ENCODE measurements at regions not wholly inside any gene's neighbourhood (a gene's known extent, or its start where the extent isn't known, plus 50 kb on each side); places are given as distances from the start of the nearest gene placed in this dataset.

DNA sequence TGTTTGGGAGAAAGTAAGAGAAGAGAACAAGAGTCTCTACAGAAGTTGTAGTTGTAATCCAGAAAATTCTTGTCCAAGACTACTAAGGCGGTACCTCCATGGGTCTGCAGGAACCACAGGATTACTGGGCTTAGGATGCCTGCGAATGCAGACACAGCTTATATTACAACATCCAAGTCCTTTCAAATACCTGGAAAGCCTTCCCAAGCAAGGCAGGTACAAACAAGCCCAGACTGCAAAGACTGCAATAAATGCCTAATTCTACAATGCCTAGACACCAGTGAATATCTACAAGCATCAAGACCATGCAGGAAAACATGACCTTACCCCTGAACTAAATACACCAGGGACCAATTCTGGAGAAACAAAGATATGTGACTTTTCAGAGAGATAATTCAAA is 178.2 kb downstream of the ARL4A start:
- Histone ChIP-seq H3K9me3 (ENCODE audit: low read depth) (no peaks in the 10 kb centered on the region), H2AFZ (no peak overlapping the region), H3K9me2 (ENCODE audit: insufficient read depth) (no peaks in the 10 kb centered on the region), H3K27me3 (replicated peaks; ENCODE audit: insufficient read depth) (no peaks in the 10 kb centered on the region), H3F3A (ENCODE audit: insufficient read depth) (no peaks in the 10 kb centered on the region), H3K4me3 (no peak overlapping the region), H3K4me2 (ENCODE audit: unreplicated experiment) (no peak overlapping the region), H3K79me2 (ENCODE audit: insufficient read depth) (no peaks in the 10 kb centered on the region), H3K9ac (no peak overlapping the region), H4K20me1 (ENCODE audit: insufficient read depth) (no peaks in the 10 kb centered on the region), H3K36me3 (ENCODE audit: low read depth) (no peaks in the 10 kb centered on the region), H3K4me1 (ENCODE audit: insufficient read depth) (no peaks in the 10 kb centered on the region), H3K27ac (no peak overlapping the region)
- in situ Hi-C loops (cut with MboI), result no loop called here
- TF ChIP-seq EZH2phosphoT487 (IDR thresholded peaks at IDR 0.05; ENCODE audit: insufficient read depth, low read depth) (no peak), EZH2 (IDR thresholded peaks at IDR 0.05; ENCODE audit: insufficient read depth, poor library complexity, severe bottlenecking) (no peak)
- no peak for DNase-seq
- WGBS, 2 experiments (ENCODE audit: low coverage in 1 of 2, low lambda C conversion rate in 2 of 2, missing lambda C conversion rate in 2 of 2), result 63 to 85% methylated on average over 2 of the region's 2 CpGs

GRCh38 chr7:12866207-12866606 is 178.8 kb downstream of the ARL4A start:
- Histone ChIP-seq H3K36me3 (ENCODE audit: low read depth) (no peaks in the 10 kb centered on the region), H3K4me2 (ENCODE audit: unreplicated experiment) (no peak overlapping the region), H3F3A (ENCODE audit: insufficient read depth) (no peaks in the 10 kb centered on the region), H3K4me1 (ENCODE audit: insufficient read depth) (no peaks in the 10 kb centered on the region), H3K9ac (no peak overlapping the region), H3K27me3 (replicated peaks; ENCODE audit: insufficient read depth) (no peaks in the 10 kb centered on the region), H3K9me2 (ENCODE audit: insufficient read depth) (no peaks in the 10 kb centered on the region), H3K27ac (no peak overlapping the region), H4K20me1 (ENCODE audit: insufficient read depth) (no peaks in the 10 kb centered on the region), H3K9me3 (ENCODE audit: low read depth) (no peaks in the 10 kb centered on the region), H3K4me3 (no peak overlapping the region), H2AFZ (no peak overlapping the region), H3K79me2 (ENCODE audit: insufficient read depth) (no peaks in the 10 kb centered on the region)
- DNase-seq, result no peak
- TF ChIP-seq EZH2phosphoT487 (IDR thresholded peaks at IDR 0.05; ENCODE audit: insufficient read depth, low read depth) (no peak), EZH2 (IDR thresholded peaks at IDR 0.05; ENCODE audit: insufficient read depth, poor library complexity, severe bottlenecking) (no peak)
- in situ Hi-C loops (cut with MboI), result no loop called here
- 38 to 41% methylated on average over 4 of the region's 4 CpGs for WGBS, 2 experiments (ENCODE audit: low coverage in 1 of 2, low lambda C conversion rate in 2 of 2, missing lambda C conversion rate in 2 of 2)

DNA sequence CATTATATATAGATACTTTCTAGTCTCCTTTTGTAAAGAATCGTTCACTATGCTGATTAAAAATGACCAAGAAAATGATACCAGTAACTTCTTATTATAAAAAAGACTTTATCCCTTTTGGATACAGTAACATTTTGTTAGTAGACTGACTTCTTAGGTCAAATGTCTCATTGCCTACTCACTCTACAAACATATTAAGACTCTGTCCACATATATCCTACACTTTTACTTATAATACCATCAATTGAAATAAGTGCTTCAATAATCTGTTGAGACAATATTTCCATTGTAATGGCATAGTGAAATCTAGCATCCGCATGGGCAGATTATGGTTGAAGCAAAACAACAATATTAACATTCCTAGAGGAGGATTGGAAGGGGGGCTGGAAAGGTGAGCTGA is 180.6 kb downstream of the ARL4A start:
- H3K27me3 ChIP-seq (replicated peaks; ENCODE audit: insufficient read depth), result no peaks in the 10 kb centered on the region
- H2AFZ ChIP-seq, result no peak overlapping the region
- in situ Hi-C loops (cut with MboI), result no loop called here
- H3K36me3 ChIP-seq (ENCODE audit: low read depth), result no peaks in the 10 kb centered on the region
- H4K20me1 ChIP-seq (ENCODE audit: insufficient read depth), result no peaks in the 10 kb centered on the region
- H3K4me1 ChIP-seq (ENCODE audit: insufficient read depth), result no peaks in the 10 kb centered on the region
- no peak overlapping the region for H3K27ac ChIP-seq
- H3K9me2 ChIP-seq (ENCODE audit: insufficient read depth), result no peaks in the 10 kb centered on the region
- no peak overlapping the region for H3K4me3 ChIP-seq
- H3K9me3 ChIP-seq (ENCODE audit: low read depth), result no peaks in the 10 kb centered on the region
- 68 to 69% methylated on average over 2 of the region's 2 CpGs for WGBS, 2 experiments (ENCODE audit: low coverage in 1 of 2, low lambda C conversion rate in 2 of 2, missing lambda C conversion rate in 2 of 2)
- no peak for DNase-seq
- no peak overlapping the region for H3K9ac ChIP-seq
- H3F3A ChIP-seq (ENCODE audit: insufficient read depth), result no peaks in the 10 kb centered on the region
- no peak for TF ChIP-seq EZH2phosphoT487 (IDR thresholded peaks at IDR 0.05; ENCODE audit: insufficient read depth, low read depth)
- TF ChIP-seq EZH2 (IDR thresholded peaks at IDR 0.05; ENCODE audit: insufficient read depth, poor library complexity, severe bottlenecking), result no peak
- H3K79me2 ChIP-seq (ENCODE audit: insufficient read depth), result no peaks in the 10 kb centered on the region
- H3K4me2 ChIP-seq (ENCODE audit: unreplicated experiment), result no peak overlapping the region

GRCh38 chr7:12870219-12870618 is 182.8 kb downstream of the ARL4A start:
- no peak overlapping the region for H2AFZ ChIP-seq
- no peaks in the 10 kb centered on the region for H3K9me2 ChIP-seq (ENCODE audit: insufficient read depth)
- no peak overlapping the region for H3K4me2 ChIP-seq (ENCODE audit: unreplicated experiment)
- H3K27ac ChIP-seq, result no peak overlapping the region
- DNase-seq, result no peak
- H3K4me1 ChIP-seq (ENCODE audit: insufficient read depth), result no peaks in the 10 kb centered on the region
- H3K79me2 ChIP-seq (ENCODE audit: insufficient read depth), result no peaks in the 10 kb centered on the region
- no peak overlapping the region for H3K4me3 ChIP-seq
- H3K9ac ChIP-seq, result no peak overlapping the region
- in situ Hi-C loops (cut with MboI), result no loop called here
- H4K20me1 ChIP-seq (ENCODE audit: insufficient read depth), result no peaks in the 10 kb centered on the region
- H3K27me3 ChIP-seq (replicated peaks; ENCODE audit: insufficient read depth), result no peaks in the 10 kb centered on the region
- no peaks in the 10 kb centered on the region for H3K36me3 ChIP-seq (ENCODE audit: low read depth)
- no peaks in the 10 kb centered on the region for H3F3A ChIP-seq (ENCODE audit: insufficient read depth)
- 53 to 65% methylated on average over 1 of the region's 1 CpG for WGBS, 2 experiments (ENCODE audit: low coverage in 1 of 2, low lambda C conversion rate in 2 of 2, missing lambda C conversion rate in 2 of 2)
- TF ChIP-seq EZH2 (IDR thresholded peaks at IDR 0.05; ENCODE audit: insufficient read depth, poor library complexity, severe bottlenecking), result no peak
- no peak for TF ChIP-seq EZH2phosphoT487 (IDR thresholded peaks at IDR 0.05; ENCODE audit: insufficient read depth, low read depth)
- H3K9me3 ChIP-seq (ENCODE audit: low read depth), result no peaks in the 10 kb centered on the region

- Histone ChIP-seq H3K79me2 (ENCODE audit: insufficient read depth) (no peaks in the 10 kb centered on the region), H3F3A (ENCODE audit: insufficient read depth) (no peaks in the 10 kb centered on the region), H3K4me3 (no peak overlapping the region), H3K4me1 (ENCODE audit: insufficient read depth) (no peaks in the 10 kb centered on the region), H3K9me3 (ENCODE audit: low read depth) (no peaks in the 10 kb centered on the region), H3K27ac (no peak overlapping the region), H3K9me2 (ENCODE audit: insufficient read depth) (no peaks in the 10 kb centered on the region), H3K36me3 (ENCODE audit: low read depth) (no peaks in the 10 kb centered on the region), H4K20me1 (ENCODE audit: insufficient read depth) (no peaks in the 10 kb centered on the region), H3K9ac (no peak overlapping the region), H2AFZ (no peak overlapping the region), H3K4me2 (ENCODE audit: unreplicated experiment) (no peak overlapping the region), H3K27me3 (replicated peaks; ENCODE audit: insufficient read depth) (no peaks in the 10 kb centered on the region)
- WGBS, 2 experiments (ENCODE audit: low coverage in 1 of 2, low lambda C conversion rate in 2 of 2, missing lambda C conversion rate in 2 of 2), result 61 to 62% methylated on average over 6 of the region's 6 CpGs
- DNase-seq, result no peak
- in situ Hi-C loops (cut with MboI), result no loop called here
- TF ChIP-seq EZH2 (IDR thresholded peaks at IDR 0.05; ENCODE audit: insufficient read depth, poor library complexity, severe bottlenecking), result no peak
- TF ChIP-seq EZH2phosphoT487 (IDR thresholded peaks at IDR 0.05; ENCODE audit: insufficient read depth, low read depth), result no peak
These were observed 185.1 kb downstream of the ARL4A start for GRCh38 chr7:12872487-12872886.

Measured in GM23248 (cell line).